Suppressor macrophage treated with lipopolysaccharide for 4 hours (primary cell): ENCODE measurements at regions not wholly inside any gene's neighbourhood (a gene's known extent, or its start where the extent isn't known, plus 50 kb on each side); places are given as distances from the start of the nearest gene placed in this dataset.
"Not testable (repeated sequence)": the region's sequence is repeated elsewhere in the genome, so short reads cannot be mapped to it uniquely, and the experiment has no call there.

Experiments used
- DNase-seq: peaks from one replicate; pipeline ENCODE4 v3.0.0-alpha.2; 2020

GRCh38 chr15:25237291-25237978, 201.4 kb downstream of the UBE3A start:
- DNase-seq, result no peak

- DNase-seq, result no peak
These were observed 200.7 kb downstream of the UBE3A start for GRCh38 chr15:25238126-25238525.

GRCh38 chr15:25238716-25239470, 199.9 kb downstream of the UBE3A start:
- DNase-seq, result no peak

GRCh38 chr15:25239471-25240345, 199.1 kb downstream of the UBE3A start:
- no peak for DNase-seq

- no peak for DNase-seq
These were observed 198.3 kb downstream of the UBE3A start for GRCh38 chr15:25240461-25241021.

GRCh38 chr15:25241241-25241801, 197.5 kb downstream of the UBE3A start:
- no peak for DNase-seq

GRCh38 chr15:25242166-25242879, 196.5 kb downstream of the UBE3A start:
- no peak for DNase-seq

GRCh38 chr15:25242957-25243799, 195.6 kb downstream of the UBE3A start:
- no peak for DNase-seq

- no peak for DNase-seq
These were observed 195.1 kb downstream of the UBE3A start for GRCh38 chr15:25243800-25244097.

GRCh38 chr15:25244731-25245585, 193.9 kb downstream of the UBE3A start:
- no peak for DNase-seq

GRCh38 chr15:25245801-25246622, 192.8 kb downstream of the UBE3A start:
- no peak for DNase-seq

GRCh38 chr15:25246641-25247406, 192.0 kb downstream of the UBE3A start:
- DNase-seq, result no peak

- DNase-seq, result no peak
These were observed 191.3 kb downstream of the UBE3A start for GRCh38 chr15:25247407-25248038.

GRCh38 chr15:25248087-25248486, 190.7 kb downstream of the UBE3A start:
- DNase-seq, result not testable (repeated sequence)

GRCh38 chr15:25248583-25249235, 190.1 kb downstream of the UBE3A start:
- DNase-seq, result no peak

GRCh38 chr15:25249236-25250010, 189.4 kb downstream of the UBE3A start:
- no peak for DNase-seq
